Fibroblast of skin of scalp (primary cell): ENCODE measurements at regions not wholly inside any gene's neighbourhood (a gene's known extent, or its start where the extent isn't known, plus 50 kb on each side); places are given as distances from the start of the nearest gene placed in this dataset.
"Not testable (repeated sequence)": the region's sequence is repeated elsewhere in the genome, so short reads cannot be mapped to it uniquely, and the experiment has no call there.

Source experiments
- DNase-seq: peaks from one replicate; pipeline ENCODE4 v3.0.0-alpha.2; 2013

DNA sequence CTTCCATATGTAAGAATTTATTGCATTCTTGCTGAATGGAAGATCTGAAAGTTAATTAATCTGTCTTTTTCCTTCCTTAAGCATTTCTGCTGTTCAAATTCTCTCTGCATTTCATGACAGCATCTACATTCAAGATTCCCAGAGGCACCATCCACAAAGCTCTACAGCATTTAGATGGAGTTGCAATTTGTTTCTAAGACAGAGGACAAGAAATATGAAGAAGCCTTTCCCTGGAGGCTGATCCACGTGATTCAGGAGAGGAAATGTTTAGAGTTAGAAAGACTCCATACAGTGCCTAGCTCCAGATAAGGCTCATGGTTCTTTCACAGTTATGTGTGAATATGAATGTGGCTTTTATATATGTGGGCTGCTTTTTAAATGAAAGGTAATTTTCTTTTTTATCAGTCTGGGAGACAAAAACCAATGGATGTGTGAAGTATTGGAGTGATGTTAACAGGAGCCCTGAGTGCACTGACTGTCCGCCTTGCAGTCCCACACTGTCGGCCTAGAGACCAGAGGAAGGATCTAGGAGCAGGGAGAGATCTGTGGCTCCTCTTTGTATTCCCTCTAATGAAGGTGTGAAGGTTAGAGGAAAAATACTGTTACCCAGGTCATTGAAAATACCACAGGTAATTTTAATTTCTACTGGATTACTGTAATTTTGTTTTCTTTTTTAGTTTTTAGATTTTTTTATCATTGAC lies 686.6 kb upstream of the GJE1 start:
- no peak for DNase-seq

DNA sequence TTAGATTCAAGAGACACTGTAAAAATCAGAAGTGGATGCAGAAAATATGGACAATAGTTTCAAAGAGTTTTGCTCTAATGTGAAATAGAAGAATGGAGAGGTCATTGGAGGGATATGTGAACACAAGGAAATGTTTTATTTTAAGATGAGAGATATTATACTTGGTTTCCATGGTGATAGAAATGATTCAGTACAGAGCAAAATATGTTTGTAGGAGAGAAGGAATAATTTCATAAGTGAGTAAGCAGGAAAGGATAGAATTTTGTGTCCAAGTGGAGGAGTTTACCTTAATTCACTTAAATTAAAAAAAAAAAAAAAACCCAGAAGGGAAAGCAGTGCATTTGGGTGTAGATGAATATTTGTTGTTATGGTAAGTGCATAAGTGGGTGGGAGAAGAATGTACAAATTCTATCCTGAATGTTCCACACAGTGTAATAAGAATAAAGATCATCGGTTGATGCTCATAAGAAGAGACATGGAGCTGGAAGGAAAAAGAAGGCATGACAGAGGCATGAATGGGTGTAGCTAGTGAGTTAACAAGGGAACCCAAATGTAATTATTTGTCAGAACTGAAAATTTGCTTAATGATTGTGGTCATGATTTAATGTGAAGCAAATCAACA lies 688.9 kb upstream of the GJE1 start:
- peak; percentile 6 for DNase-seq

DNA sequence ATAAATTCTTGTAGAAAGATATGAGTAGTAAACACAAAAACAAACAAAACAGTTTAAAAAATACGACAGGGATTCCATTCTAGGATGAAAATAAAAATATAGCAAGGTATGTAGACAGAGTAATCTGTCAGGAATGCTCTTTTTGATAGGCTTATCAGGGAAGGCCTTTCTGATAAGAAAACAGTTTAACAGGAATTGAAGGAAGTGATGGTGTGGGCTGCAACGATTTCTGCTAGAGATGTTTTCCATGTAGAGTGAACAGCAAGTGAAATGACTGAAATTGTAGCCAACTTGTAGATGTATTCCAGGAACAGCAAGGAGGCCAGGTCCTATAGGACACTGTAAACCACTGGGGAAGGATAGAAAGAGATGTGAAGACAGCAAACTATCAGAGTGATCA lies 689.7 kb upstream of the GJE1 start:
- DNase-seq, result no peak

DNA sequence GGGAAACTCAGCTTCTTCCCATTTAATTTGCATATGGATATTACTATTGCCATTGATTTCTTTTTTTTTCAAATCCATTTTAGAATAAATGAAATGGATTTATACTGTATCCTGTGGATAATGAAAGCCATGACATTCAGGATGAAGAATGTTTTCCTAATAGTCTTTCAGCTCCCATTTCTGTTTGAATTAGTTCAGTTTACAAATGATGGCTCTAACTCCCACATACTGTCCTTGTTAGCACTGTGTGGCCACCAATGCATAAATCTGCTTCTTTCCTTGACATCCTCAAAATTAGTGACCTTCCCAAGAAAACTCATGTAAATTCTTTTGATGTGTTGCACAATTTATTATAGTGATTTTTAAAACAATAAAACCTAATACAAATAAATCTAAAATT lies 693.2 kb upstream of the GJE1 start:
- DNase-seq, result no peak

DNA sequence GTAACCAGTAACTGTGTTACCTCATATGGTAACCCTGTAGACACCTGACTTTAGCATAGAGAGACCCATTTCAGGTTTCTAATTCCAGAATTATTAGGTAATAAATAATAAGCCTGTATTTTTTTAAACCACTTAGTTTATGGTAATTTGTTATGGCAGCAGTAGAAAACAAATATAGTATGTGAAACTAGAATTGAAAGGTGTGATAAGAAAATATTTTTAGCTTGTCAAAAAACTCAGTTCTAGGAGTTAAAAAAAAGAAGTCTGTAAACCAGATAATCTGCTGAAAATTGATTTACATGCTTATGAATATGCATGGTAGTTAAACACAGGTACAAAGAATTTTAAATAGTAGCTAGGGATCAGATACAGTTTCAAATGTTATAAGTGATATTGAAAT lies 695.0 kb upstream of the GJE1 start:
- DNase-seq, result no peak

DNA sequence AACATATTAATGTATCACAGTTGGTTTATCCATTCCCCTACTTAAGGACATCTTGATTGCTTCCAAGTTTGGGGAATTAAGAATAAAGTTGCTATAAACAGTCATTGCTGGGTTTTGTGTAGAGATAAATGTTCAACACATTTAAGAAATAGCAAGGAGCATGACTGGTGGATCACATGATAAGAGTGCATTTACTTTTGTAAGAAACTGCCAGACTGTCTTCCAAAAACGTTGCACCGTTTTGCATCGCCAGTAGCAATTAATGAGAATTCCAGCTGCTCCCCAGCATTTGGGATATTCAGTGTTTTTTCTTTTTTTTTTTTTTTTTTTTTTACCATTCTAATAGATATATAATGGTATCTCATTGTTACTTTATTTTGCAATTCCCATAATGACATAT lies 695.7 kb upstream of the GJE1 start:
- DNase-seq, result no peak

DNA sequence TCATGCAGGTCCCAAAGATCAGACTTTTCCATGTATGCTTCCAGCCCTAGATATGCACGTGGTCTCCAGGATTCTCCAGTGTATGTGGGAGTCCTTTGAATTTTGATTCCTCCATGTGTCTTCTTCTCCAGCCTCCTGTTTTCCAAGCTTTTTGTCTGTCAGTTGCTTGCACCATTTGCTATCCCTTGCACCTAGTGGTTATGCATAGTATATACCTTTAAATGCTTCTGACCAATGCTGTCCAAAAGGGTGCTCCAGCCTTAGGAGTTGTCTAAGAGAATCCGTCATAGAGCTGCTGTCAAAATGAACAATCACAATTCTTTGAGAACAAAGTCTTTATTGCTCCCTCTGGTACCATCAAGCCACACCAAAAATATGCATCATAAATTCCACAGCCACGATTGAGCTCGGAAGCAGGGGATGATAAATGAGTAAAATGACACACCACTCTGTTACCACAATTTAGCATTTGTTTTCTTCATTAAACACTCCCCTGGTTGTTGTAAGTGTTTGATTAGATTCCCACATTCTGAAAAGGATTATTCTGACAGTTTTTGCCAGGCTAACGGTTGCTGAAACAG lies 706.2 kb upstream of the GJE1 start:
- DNase-seq, result peak; percentile 55

DNA sequence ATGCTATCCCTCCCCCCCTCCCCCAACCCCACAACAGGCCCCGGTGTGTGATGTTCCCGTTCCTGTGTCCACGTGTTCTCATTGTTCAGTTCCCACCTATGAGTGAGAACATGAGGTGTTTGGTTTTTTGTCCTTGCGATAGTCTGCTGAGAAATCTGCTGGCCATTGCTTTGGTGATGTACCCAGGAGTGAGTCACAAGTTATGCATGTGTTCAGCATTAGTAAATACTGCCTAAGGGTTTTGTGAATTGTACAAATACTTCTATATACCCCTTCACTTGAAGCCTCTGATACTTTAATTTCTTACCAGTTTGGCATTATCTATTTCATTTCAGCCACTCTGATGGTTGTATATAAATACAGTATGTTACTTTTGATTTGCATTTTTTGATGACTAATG lies 711.3 kb upstream of the GJE1 start:
- DNase-seq, result peak; percentile 78

DNA sequence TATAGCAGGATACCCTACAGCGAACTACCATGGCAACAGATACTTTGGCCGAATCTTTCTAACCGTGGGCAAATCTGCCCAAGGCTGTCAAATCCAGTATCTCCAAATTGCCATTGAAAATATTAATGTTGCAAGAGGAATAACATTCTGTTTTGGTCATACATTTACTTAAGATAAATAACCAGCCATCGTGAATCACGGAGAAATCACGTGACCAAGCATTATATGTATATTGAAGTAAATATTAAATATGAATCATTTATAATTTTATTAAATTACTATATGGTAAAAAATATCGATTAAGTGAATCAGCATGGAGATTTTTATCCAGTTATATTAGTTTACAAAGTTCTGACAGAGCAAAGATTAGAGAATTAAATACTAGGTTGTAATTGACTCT lies 714.6 kb upstream of the GJE1 start:
- DNase-seq, result no peak

DNA sequence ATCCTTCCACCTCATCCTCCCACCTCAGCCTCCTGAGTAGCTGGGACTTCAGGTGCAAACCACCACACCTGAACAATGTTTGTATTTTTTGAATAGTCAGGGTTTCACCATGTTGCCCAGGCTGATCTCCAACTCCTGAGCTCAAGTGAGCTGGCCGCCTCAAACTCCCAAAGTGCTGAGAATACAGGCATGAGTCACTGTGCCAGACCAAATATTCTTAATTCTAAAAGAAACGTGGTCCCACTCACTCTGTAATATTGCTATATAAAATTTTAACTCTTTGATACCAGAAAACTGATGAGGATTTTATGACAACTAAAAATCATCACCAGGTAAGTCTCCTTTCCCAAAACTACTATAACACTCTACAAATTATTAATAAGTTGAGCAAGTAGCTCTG lies 716.8 kb upstream of the GJE1 start:
- DNase-seq, result no peak

DNA sequence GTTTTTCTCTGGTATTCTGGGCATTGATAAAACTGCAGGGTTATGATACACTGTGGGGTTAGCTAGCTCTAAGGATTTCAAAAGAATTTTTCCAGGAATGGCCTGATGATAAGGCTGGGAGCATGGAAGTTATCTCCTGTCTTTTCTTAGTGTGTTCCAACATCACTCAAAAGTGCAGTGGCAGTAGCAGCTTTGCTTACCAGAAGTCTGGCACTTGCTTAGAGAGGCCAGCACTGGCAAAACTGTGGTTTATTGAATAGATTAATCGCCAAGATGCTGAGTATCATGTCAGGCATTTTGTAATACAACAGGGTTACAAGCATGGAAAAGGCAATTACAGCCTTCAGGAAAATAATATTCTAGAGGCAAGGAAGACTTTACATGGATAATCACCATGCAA lies 719.5 kb upstream of the GJE1 start:
- no peak for DNase-seq

DNA sequence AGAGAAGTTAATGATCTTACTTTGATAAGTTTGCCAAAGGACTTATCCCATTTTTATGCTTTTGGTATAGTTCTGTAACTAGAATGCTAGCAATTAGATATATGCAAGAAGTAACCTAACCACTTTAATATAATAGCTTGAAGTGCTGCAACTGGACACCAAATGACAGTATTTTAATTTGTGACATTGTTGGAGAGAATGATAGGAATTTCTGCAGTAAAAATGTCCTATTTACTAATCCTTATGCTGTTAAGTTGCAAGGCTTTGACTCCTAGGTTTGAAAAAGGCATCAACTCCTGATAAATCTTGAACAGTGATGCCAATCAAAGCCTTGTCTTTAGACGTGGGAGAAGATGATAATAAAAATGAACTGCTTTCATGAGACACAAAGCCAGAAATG lies 726.0 kb upstream of the GJE1 start:
- DNase-seq, result no peak

DNA sequence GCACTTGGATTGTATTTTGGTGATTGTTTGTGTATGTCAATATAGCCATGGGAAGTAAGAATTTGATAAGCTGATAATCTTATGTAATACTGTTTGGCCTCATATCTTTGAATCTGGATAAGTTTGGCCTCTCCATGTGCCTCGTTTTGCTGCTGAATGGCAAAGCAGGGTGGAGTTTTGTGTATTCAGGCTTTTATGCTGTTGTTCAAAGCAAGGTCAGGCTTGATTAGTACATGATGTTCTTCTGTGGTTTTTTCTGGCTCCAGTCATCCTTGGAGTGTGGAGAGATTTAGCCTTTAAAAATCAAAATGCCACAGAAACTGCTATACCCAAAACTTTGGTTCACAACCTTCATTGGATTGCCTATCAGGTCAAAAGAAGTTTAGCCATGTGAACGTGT lies 728.9 kb upstream of the GJE1 start:
- DNase-seq, result no peak

DNA sequence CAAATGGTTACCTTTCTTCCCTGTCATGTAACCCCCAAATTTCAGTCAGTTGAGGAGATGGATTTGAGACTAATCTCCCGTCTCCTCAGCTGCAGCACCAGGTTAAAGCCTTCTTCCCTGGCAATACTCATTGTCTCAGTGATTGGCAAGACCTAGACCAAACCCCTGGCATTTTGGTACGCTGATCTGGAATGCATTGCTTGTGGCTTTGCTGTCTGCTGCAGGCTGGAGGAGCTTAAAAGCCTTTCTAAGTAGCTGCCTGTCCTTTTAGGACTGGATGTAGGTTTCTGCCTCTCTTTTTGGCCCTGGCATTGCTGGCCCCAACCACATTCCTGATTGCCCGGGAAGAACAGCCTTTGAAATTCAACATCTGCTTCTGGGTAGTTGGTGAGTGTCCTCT lies 729.6 kb upstream of the GJE1 start:
- DNase-seq, result no peak

DNA sequence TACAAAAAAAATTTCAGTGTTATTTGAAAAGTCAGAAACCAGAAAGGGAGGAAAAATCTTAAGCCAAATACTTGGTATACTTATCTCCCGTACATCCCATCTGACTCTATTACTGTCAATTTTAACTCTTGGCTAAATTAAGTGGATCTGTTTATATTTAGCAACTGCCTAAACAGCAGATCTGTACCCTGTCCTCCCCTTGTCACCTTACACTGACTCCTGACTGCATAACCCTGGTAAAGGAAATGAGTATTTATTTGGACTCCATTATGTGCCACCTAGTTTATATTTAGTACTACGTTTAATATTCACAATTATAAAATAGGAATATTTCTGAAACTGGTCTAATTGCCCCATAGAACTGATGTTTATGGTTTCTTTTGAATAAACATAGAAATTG lies 730.2 kb upstream of the GJE1 start:
- no peak for DNase-seq

DNA sequence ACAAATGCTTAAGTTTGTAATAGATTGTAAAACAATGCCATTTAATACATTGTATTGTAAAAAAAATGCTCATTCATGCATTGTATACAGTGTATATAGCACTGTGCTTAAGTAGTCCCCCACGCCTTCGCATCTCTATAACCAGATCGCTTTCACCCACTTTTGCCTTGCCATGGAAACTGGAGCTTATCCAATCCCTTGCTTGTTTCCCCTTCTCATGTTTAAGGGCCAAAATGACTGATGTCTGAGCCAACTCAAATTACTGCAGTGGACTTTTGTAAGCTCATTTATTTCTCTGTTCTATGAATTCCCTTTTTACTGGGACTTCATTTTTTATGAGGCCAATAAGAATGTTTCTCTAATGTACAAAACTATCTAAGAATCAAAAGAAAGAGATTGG lies 730.9 kb upstream of the GJE1 start:
- DNase-seq, result no peak

DNA sequence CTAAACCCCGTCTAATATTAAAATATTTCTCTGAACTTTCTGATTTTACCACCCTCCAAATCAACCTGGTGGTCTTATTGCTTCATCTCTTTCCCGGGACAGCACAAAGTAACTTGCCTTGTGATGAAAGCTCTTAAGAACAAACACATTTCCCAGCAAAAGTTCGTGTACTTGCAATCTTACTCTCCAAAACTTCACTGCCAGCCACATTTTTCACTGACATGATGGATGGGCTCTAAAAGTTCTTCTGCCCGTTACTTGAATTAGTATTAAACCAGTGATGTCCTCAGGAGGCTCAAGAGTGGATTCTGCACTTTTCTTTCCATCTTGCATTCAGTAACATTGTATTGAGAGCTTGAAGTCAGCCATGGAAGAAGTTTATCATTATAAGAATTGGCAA lies 731.6 kb upstream of the GJE1 start:
- DNase-seq, result peak; percentile 16

DNA sequence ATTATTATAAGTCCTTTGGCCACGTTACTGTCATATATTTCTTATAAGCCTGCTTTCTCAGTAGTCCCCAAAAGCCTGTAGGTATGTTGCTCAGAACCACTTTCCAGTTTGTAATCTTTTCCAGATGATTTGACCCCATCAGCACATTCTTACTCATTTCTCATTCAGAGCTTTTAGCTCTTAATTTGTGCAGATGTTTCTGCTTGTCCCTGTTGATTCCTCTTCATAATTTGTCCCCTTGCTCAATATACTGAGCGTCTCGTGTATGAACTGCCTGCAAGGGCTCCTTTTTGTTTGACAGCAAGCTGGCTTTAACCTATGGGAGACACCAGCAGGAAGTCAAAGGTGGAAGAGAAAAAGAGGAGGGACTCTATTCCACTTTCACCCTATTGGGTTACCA lies 733.8 kb upstream of the GJE1 start:
- DNase-seq, result peak; percentile 40

DNA sequence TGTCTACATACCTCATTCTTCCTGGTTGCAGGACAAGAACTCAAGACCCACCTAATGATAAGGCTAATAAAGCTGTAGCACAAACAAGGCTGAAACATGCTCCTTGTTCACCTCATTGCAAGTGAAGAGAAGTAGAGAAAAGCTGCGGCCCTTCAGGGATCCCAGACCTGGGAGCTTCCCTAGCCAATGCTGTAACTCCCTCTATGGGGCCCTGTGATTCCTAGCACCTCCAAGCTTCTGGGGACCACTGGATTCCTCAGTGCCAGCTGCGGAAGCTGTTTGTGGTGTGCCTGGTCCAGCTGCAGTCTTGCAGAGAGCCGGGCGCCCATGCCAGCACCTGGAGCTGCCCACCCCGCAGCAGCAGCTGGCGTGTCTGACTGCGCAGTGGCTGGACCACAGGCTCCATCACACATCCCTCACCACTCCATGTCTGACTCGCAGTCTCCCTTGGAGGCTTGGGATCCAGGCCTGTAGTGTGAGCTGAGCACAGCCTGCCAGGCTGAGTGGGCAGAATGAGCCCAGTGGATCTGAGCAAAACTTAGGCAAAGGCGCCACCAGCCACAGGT lies 737.2 kb upstream of the GJE1 start:
- no peak for DNase-seq

DNA sequence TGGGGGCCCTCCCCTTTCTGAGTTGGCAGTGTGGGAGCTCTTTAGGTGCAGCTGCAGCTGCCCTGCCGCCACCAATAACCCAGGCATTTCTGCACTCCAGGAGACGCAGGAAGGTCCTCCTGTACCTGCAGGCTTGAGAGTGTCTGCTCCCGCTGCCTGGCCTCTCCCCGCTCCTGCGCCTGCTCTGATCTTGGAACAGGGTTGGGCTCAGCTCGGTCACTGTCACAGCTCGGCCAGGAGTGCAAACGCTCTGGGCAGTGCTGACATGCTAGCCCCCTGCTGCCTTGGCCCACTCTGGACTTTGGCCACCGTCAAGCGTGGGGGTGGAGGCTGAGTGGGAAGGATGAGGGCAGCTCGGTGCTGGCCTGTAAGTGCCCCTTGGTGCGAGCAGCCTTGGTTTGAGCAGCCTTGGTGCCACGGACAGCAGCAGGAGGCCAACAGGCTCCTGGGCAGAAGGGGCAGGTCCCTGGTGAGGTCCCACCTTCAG lies 738.1 kb upstream of the GJE1 start:
- DNase-seq, result no peak

DNA sequence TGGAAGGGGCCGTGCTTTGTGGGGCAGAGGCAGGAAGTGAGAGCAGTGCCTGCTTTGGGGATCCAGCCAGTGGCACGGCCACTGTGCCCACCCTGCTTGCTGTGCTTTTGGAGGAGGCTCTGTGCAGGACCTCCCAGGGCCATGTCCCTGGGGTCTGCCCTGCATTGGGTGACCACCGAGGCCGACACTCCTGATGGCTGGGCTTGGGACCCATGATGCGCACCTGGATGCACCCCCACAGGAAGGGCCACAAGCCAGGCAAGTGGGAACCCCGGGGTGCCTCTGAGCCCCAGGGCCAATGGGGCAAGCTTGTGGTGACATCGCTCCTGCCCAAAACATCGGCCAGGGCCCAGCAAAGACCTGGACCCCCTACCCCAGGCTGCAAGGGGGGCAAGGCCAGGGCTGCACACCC lies 738.6 kb upstream of the GJE1 start:
- DNase-seq, result no peak

DNA sequence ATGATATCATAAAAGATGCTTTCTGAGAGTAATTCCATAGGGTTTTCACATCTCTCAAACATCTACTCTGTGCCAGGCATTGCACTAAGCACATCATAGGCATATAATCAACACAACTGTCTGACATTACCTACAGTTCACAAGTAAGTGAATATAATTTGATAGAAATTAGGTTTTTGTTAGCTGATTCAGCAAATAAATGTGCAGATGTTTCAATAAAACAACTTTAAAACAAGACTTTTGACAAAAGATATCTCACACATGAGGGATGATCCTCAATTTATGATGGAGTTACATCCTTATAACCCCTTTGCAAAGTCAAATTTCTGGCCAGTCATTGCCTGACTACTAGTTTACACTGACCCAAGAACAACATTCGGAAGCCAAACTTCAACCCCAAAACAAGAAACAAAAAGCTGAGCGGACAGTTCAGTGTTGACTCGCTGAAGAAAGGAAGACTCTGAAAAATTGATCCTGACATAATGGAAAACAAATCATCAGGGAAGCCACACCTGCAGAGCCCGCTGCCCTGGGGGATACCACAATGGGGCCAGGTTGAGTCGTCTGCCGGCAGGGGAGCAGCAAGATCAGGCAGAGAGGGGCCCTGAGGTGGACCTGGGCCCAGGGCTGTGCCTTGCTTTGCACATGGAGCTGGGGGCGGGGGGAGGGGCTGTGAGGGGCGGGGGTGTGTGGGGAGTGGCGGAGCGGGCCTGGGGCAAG lies 739.2 kb upstream of the GJE1 start:
- DNase-seq, result no peak

DNA sequence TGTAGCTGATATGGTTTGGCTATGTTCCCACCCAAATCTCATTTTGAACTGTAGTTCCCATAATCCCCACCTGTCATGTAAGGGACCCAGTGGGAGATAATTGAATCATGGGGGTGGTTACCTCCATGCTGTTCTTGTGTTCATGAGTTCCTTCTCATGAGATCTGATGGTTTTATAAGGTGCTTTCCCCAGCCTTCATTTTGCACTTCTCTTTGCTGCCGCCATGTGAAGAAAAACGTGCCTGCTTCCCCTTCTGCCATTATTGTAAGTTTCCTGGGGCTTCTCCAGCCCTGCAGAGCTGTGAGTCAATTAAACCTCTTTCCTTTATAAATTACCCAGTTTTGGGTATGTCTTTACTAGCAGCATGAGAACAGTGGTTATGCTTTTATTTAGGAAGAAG lies 741.6 kb upstream of the GJE1 start:
- not testable (repeated sequence) for DNase-seq
